H9 (cell line): ENCODE measurements at regions not wholly inside any gene's neighbourhood (a gene's known extent, or its start where the extent isn't known, plus 50 kb on each side); places are given as distances from the start of the nearest gene placed in this dataset.

Experiments used
- DNase-seq: peaks from one replicate; pipeline ENCODE4 v3.0.0-alpha.2; 2017
- H2AFZ ChIP-seq: one replicate; pipeline ENCODE4 v1.6.1; 2013; ENCODE audit warnings: mild to moderate bottlenecking, low read length, control low read depth, moderate library complexity
- H2AK5ac ChIP-seq: 2 replicates; pipeline ENCODE4 v1.6.1; 2013; ENCODE audit warnings: low read length, control low read depth, mixed read lengths; ENCODE audit not compliant: insufficient read length
- H2BK120ac ChIP-seq: one replicate; pipeline ENCODE4 v1.6.1; 2013; ENCODE audit warnings: low read depth, mild to moderate bottlenecking, low read length, control low read depth, inconsistent platforms; ENCODE audit not compliant: poor library complexity, severe bottlenecking
- H2BK12ac ChIP-seq: 2 replicates; pipeline ENCODE4 v1.6.1; 2013; ENCODE audit warnings: low read length, control low read depth, mixed read lengths, low read depth; ENCODE audit not compliant: insufficient read length
- H2BK15ac ChIP-seq: 2 replicates; pipeline ENCODE4 v1.6.1; 2013; ENCODE audit warnings: low read depth, low read length, control low read depth
- H2BK20ac ChIP-seq: one replicate; pipeline ENCODE4 v1.6.1; 2013; ENCODE audit warnings: low read depth, mild to moderate bottlenecking, low read length, control low read depth, inconsistent platforms; ENCODE audit not compliant: poor library complexity, severe bottlenecking
- H2BK5ac ChIP-seq: 2 replicates; pipeline ENCODE4 v1.6.1; 2013; ENCODE audit warnings: low read length, control low read depth, mixed read lengths; ENCODE audit not compliant: insufficient read length
- H3K14ac ChIP-seq: 2 replicates; pipeline ENCODE4 v1.6.1; 2013; ENCODE audit warnings: low read length, control low read depth; ENCODE audit not compliant: insufficient read depth
- H3K18ac ChIP-seq: 2 replicates; pipeline ENCODE4 v1.6.1; 2013; ENCODE audit warnings: low read depth, mild to moderate bottlenecking, mixed read lengths, low read length, control low read depth; ENCODE audit not compliant: insufficient read length
- H3K23ac ChIP-seq: 2 replicates; pipeline ENCODE4 v1.6.1; 2013; ENCODE audit warnings: low read length, control low read depth, mixed read lengths, low read depth; ENCODE audit not compliant: insufficient read length
- H3K23me2 ChIP-seq: 2 replicates; pipeline ENCODE4 v1.6.1; 2013; ENCODE audit warnings: low read depth, mild to moderate bottlenecking, mixed read lengths, low read length, control low read depth; ENCODE audit not compliant: insufficient read length, poor library complexity, severe bottlenecking
- H3K27ac ChIP-seq: 2 replicates; pipeline ENCODE4 v1.5.1; 2013; ENCODE audit warnings: low read length, control low read depth, mixed read lengths, low read depth; ENCODE audit not compliant: insufficient read length
- H3K27me3 ChIP-seq: 2 replicates; pipeline ENCODE4 v1.6.1; 2013; ENCODE audit warnings: low read length, control low read depth, inconsistent platforms; ENCODE audit not compliant: insufficient read depth
- H3K4ac ChIP-seq: 2 replicates; pipeline ENCODE4 v1.6.1; 2013; ENCODE audit warnings: low read depth, mild to moderate bottlenecking, control low read depth, inconsistent platforms, low read length, moderate library complexity
- H3K4me1 ChIP-seq: 2 replicates; pipeline ENCODE4 v1.6.1; 2013; ENCODE audit warnings: low read length, control low read depth, inconsistent platforms; ENCODE audit not compliant: insufficient read depth
- H3K4me2 ChIP-seq: 2 replicates; pipeline ENCODE4 v1.6.1; 2013; ENCODE audit warnings: low read length, control low read depth, mixed read lengths; ENCODE audit not compliant: insufficient read length, insufficient read depth
- H3K56ac ChIP-seq: 2 replicates; pipeline ENCODE4 v1.6.1; 2013; ENCODE audit warnings: low read depth, mild to moderate bottlenecking, mixed read lengths, low read length, control low read depth; ENCODE audit not compliant: insufficient read length
- H3K79me1 ChIP-seq: 2 replicates; pipeline ENCODE4 v1.6.1; 2013; ENCODE audit warnings: low read depth, mild to moderate bottlenecking, moderate library complexity, low read length, control low read depth, inconsistent platforms; ENCODE audit not compliant: insufficient read depth, poor library complexity, severe bottlenecking
- H3K79me2 ChIP-seq: 2 replicates; pipeline ENCODE4 v1.6.1; 2013; ENCODE audit warnings: low read length, control low read depth, inconsistent platforms; ENCODE audit not compliant: insufficient read depth
- H3K9ac ChIP-seq: 2 replicates; pipeline ENCODE4 v1.6.1; 2013; ENCODE audit warnings: low read length, control low read depth, mixed read lengths; ENCODE audit not compliant: insufficient read length; ENCODE audit errors: extremely low read depth
- H3K9me3 ChIP-seq: one replicate; pipeline ENCODE4 v1.6.1; 2013; ENCODE audit warnings: low read depth, low read length, inconsistent platforms; ENCODE audit not compliant: control insufficient read depth
- H3T11ph ChIP-seq: one replicate; pipeline ENCODE4 v1.6.1; 2013; ENCODE audit warnings: mild to moderate bottlenecking, low read length, control low read depth, inconsistent platforms
- H4K20me1 ChIP-seq: one replicate; pipeline ENCODE4 v1.6.1; 2013; ENCODE audit not compliant: control insufficient read depth, insufficient read length, insufficient read depth
- H4K5ac ChIP-seq: 2 replicates; pipeline ENCODE4 v1.6.1; 2013; ENCODE audit warnings: low read depth, mild to moderate bottlenecking, mixed read lengths, low read length, control low read depth; ENCODE audit not compliant: insufficient read length
- H4K8ac ChIP-seq: replicated peaks from 2 replicates; pipeline ENCODE4 v1.6.1; 2013; ENCODE audit warnings: low read length, control low read depth, mixed read lengths, low read depth; ENCODE audit not compliant: insufficient read length
- H4K91ac ChIP-seq: 2 replicates; pipeline ENCODE4 v1.6.1; 2013; ENCODE audit warnings: low read depth, mild to moderate bottlenecking, moderate library complexity, mixed read lengths, low read length, control low read depth; ENCODE audit not compliant: insufficient read length
- H3K27ac Mint-ChIP-seq, 3 experiments: 2 replicates in 2 of 3; 3 replicates in 1 of 3; pipeline ENCODE4 v1.8.0; 2020 to 2021; ENCODE audit warnings: mixed read lengths in 3 of 3, mild to moderate bottlenecking in 1 of 3, moderate library complexity in 1 of 3
- H3K27me3 Mint-ChIP-seq: 2 replicates; pipeline ENCODE4 v1.8.0; 2021; ENCODE audit warnings: low read depth, mild to moderate bottlenecking, moderate library complexity, mixed read lengths
- H3K36me3 Mint-ChIP-seq, 3 experiments: 2 replicates in 2 of 3; 3 replicates in 1 of 3; pipeline ENCODE4 v1.8.0; 2020 to 2021; ENCODE audit warnings: low read depth in 3 of 3, mixed read lengths in 3 of 3; ENCODE audit not compliant: insufficient read depth in 1 of 3
- H3K4me1 Mint-ChIP-seq, 2 experiments: 2 replicates each; pipeline ENCODE4 v1.8.0; 2020; ENCODE audit warnings: mixed read lengths in 2 of 2
- H3K4me3 Mint-ChIP-seq, 2 experiments: 2 replicates in 1 of 2; 3 replicates in 1 of 2; pipeline ENCODE4 v1.8.0; 2020 to 2021; ENCODE audit warnings: mild to moderate bottlenecking in 2 of 2, mixed read lengths in 2 of 2, moderate library complexity in 1 of 2
- H3K9me3 Mint-ChIP-seq, 2 experiments: 2 replicates in 1 of 2; 3 replicates in 1 of 2; pipeline ENCODE4 v1.8.0; 2020; ENCODE audit warnings: mild to moderate bottlenecking in 2 of 2, mixed read lengths in 2 of 2, moderate library complexity in 1 of 2
- WGBS: extraction: QIAGEN DNeasy Blood & Tissue Kit; methylation state at CpG from one replicate; pipeline ENCODE4 v1.1.7; 2013; ENCODE audit warnings: missing lambda C conversion rate, low lambda C conversion rate, mixed read lengths; ENCODE audit not compliant: insufficient read length; ENCODE audit errors: extremely low coverage; 5-methylcytosine and 5-hydroxymethylcytosine counted together
- TF ChIP-seq, protein P1 (sequence below): fragments of 200-600 bp; sonication (generic); conservative IDR thresholded peaks from 3 replicates; pipeline ENCODE4 v1.8.0; 2021; ENCODE audit warnings: antibody characterized with exemption, mild to moderate bottlenecking

DNA sequence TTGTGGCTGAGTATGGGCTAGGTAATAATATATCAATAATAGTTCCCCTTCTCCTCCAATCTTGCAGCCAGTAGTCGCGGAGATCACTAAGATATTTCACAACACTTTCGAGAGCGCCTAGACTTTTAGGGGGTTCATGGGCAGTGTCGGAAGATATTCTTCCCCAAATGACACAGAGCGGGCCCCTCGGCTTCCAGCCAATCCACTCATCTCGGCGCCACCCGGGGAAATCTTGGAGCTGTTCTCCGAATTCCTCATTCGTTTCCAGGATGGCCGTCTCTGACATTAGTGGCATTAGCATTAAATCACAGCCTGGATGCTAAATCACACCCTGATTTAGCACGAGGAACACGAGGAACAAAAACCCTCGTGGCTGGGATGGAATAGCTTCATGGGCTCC is 437.7 kb downstream of the ZNF516 start:
- Histone ChIP-seq H2BK15ac (no peak overlapping the region), H2BK120ac (no peak overlapping the region), H3K79me1 (no peaks in the 10 kb centered on the region), H4K20me1 (no peaks in the 10 kb centered on the region), H2BK12ac (no peak overlapping the region), H4K8ac (no peak overlapping the region), H3K23me2 (no peaks in the 10 kb centered on the region), H3K9me3 (no peaks in the 10 kb centered on the region), H3K23ac (no peak overlapping the region), H2AFZ (no peak overlapping the region), H3K9ac (no peak overlapping the region), H3K27me3 (no peaks in the 10 kb centered on the region), H3K4me1 (no peaks in the 10 kb centered on the region), H3T11ph (no peak overlapping the region), H3K18ac (no peak overlapping the region), H4K5ac (no peak overlapping the region), H3K27ac (no peak overlapping the region), H3K14ac (no peak overlapping the region), H3K79me2 (no peaks in the 10 kb centered on the region), H3K4ac (no peak overlapping the region), H2BK20ac (no peak overlapping the region), H3K4me2 (no peak overlapping the region), H4K91ac (no peak overlapping the region), H2BK5ac (no peak overlapping the region), H2AK5ac (no peak overlapping the region), H3K56ac (no peak overlapping the region)
- Mint-ChIP-seq H3K36me3 (peaks cover 0 to 3% (median 0%) of the 10 kb centered on the region in 3 experiments; a peak in 1 of 7 replicates), H3K27ac (no peak overlapping the region; a peak in 1 of 7 replicates), H3K4me3 (no peak overlapping the region), H3K27me3 (no peaks in the 10 kb centered on the region; the same call in 1 of the 2 replicates), H3K9me3 (peaks cover 3% of the 10 kb centered on the region in 2 experiments; a peak in 3 of 5 replicates), H3K4me1 (peaks cover under 1 to 5% of the 10 kb centered on the region in 2 experiments; a peak in 3 of 4 replicates)
- TF ChIP-seq, protein P1, sequence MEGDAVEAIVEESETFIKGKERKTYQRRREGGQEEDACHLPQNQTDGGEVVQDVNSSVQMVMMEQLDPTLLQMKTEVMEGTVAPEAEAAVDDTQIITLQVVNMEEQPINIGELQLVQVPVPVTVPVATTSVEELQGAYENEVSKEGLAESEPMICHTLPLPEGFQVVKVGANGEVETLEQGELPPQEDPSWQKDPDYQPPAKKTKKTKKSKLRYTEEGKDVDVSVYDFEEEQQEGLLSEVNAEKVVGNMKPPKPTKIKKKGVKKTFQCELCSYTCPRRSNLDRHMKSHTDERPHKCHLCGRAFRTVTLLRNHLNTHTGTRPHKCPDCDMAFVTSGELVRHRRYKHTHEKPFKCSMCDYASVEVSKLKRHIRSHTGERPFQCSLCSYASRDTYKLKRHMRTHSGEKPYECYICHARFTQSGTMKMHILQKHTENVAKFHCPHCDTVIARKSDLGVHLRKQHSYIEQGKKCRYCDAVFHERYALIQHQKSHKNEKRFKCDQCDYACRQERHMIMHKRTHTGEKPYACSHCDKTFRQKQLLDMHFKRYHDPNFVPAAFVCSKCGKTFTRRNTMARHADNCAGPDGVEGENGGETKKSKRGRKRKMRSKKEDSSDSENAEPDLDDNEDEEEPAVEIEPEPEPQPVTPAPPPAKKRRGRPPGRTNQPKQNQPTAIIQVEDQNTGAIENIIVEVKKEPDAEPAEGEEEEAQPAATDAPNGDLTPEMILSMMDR = no peak
- no peak for DNase-seq
- WGBS = no CpG with 5 or more reads among the region's 16 CpGs
